Activated T-cell treated with anti-CD3 and anti-CD28 coated beads, Interleukin-2, amount 50 U/mL, for 24 hours (primary cell): ENCODE measurements at regions not wholly inside any gene's neighbourhood (a gene's known extent, or its start where the extent isn't known, plus 50 kb on each side); places are given as distances from the start of the nearest gene placed in this dataset.

Experiments used
- DNase-seq: peaks from one replicate; pipeline ENCODE4 v3.0.0-alpha.2; 2020
- H3K27ac Mint-ChIP-seq: 2 replicates; pipeline ENCODE4 v1.8.0; 2020; ENCODE audit warnings: mild to moderate bottlenecking, mixed read lengths
- H3K27me3 Mint-ChIP-seq: 2 replicates; pipeline ENCODE4 v1.8.0; 2020; ENCODE audit warnings: mixed read lengths
- H3K36me3 Mint-ChIP-seq: 2 replicates; pipeline ENCODE4 v1.8.0; 2020; ENCODE audit warnings: low read depth, mixed read lengths
- H3K4me1 Mint-ChIP-seq: 2 replicates; pipeline ENCODE4 v1.8.0; 2020; ENCODE audit warnings: low read depth, mixed read lengths
- H3K4me3 Mint-ChIP-seq: 2 replicates; pipeline ENCODE4 v1.8.0; 2020; ENCODE audit warnings: mild to moderate bottlenecking, moderate library complexity, mixed read lengths
- H3K9me3 Mint-ChIP-seq: 2 replicates; pipeline ENCODE4 v1.8.0; 2020; ENCODE audit warnings: mixed read lengths

DNA sequence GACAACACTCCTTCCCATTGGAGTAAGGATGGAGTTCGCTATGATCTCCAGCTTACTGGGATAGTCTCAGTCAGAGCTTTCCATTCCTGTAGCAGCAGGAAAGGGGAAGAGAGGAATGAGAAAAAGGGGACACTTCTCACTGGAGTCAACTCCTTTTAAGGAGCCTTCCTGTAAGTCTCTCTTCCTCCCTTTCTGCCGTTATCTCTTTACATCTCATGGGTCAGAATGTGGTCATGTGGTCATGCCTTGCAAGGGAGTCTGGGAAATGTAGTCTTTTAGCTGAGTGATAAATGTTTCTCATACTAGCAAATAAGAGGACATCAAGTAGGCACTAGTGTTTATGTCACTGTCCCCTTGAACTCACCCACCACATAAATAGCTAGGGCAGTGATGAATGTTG lies 227.3 kb downstream of the HAPSTR1 start:
- H3K4me3 Mint-ChIP-seq, result no peak overlapping the region
- H3K9me3 Mint-ChIP-seq, result peaks cover 7% of the 10 kb centered on the region
- no peaks in the 10 kb centered on the region for H3K36me3 Mint-ChIP-seq
- H3K4me1 Mint-ChIP-seq, result no peaks in the 10 kb centered on the region
- no peaks in the 10 kb centered on the region for H3K27me3 Mint-ChIP-seq
- no peak overlapping the region for H3K27ac Mint-ChIP-seq
- DNase-seq, result no peak

DNA sequence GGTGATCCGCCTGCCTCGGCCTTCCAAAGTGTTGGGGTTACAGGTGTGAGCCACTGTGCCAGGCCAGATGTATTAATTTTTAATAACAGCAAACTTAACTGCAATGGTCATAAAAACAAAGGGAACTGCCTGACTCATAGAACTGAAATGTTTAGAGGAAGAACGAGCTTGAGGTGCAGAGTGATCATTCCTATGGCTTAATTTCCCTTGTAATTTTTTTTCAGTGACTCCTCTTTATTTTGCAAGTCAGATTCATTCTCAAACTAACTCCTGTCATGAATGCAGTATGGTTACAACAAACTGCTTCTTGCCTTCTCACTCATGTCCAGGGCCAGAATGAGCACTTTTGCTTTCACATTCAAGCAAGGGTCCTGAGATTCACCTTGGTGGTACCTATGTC lies 231.3 kb downstream of the HAPSTR1 start:
- no peak overlapping the region for H3K27ac Mint-ChIP-seq
- no peaks in the 10 kb centered on the region for H3K27me3 Mint-ChIP-seq
- no peaks in the 10 kb centered on the region for H3K9me3 Mint-ChIP-seq
- no peak for DNase-seq
- no peak overlapping the region for H3K4me3 Mint-ChIP-seq
- no peaks in the 10 kb centered on the region for H3K36me3 Mint-ChIP-seq
- no peaks in the 10 kb centered on the region for H3K4me1 Mint-ChIP-seq

DNA sequence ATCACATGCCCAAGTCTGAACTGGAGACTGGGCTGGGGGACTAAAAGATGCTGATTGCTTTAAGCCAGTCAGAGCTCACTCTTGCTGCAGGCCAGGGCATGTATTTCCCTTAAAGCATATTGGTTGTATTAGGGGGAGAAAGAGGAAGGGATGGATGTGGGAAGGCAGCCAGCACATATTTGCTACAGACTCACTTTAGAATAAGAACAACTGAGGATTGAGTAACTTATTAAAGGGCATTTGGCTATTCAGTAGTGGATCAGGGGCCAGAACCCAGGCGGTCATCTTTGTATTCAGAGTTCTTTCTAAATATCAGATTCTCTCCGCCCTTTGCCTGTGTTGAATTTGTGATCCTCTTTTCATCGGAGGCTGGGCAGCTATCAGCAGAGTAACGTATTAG lies 231.7 kb downstream of the HAPSTR1 start:
- no peaks in the 10 kb centered on the region for H3K27me3 Mint-ChIP-seq
- H3K36me3 Mint-ChIP-seq, result no peaks in the 10 kb centered on the region
- no peaks in the 10 kb centered on the region for H3K9me3 Mint-ChIP-seq
- H3K4me3 Mint-ChIP-seq, result no peak overlapping the region
- H3K4me1 Mint-ChIP-seq, result no peaks in the 10 kb centered on the region
- H3K27ac Mint-ChIP-seq, result no peak overlapping the region
- DNase-seq, result no peak

DNA sequence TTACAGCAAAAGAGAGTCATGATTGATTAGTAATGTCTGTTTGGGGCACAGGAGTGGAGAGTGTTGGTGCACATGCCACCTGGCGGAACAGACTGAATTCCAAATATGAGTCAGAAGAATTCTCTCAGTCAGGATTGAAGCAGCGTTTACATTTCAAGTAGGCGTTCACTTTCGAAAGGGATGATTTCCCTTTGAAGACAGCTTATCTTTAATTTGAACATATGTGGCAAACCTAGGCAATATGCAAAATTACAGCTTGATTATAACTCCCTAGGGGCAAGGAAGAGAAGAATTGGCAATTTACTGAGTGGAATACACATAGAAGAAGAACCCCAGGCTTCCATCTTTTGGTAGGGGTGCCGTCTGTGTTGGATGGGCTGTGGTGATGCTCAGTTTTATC lies 235.8 kb downstream of the HAPSTR1 start:
- DNase-seq, result no peak
- H3K4me1 Mint-ChIP-seq, result no peaks in the 10 kb centered on the region
- H3K27ac Mint-ChIP-seq, result no peak overlapping the region
- peaks cover 2% of the 10 kb centered on the region for H3K27me3 Mint-ChIP-seq
- no peaks in the 10 kb centered on the region for H3K36me3 Mint-ChIP-seq
- H3K9me3 Mint-ChIP-seq, result no peaks in the 10 kb centered on the region
- H3K4me3 Mint-ChIP-seq, result no peak overlapping the region

DNA sequence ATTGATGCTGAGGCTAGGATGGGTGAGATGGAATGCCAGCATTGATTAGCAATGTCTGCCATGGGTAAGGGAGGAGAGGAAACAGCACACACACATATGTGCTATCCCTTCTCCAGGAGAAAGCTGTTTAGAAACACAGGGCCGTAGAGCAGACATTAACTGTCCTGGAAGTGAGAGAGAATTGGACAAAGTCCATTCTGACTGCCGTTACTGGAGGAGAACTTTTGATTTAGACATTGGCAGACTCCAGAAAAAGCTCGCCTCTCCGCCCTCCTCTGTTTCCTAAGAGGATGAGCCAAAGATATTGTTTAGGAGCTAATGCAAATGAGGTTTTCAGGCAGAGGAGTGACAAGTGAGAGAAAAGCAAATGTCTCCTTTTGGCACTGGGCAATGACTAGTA lies 237.0 kb downstream of the HAPSTR1 start:
- H3K27ac Mint-ChIP-seq, result no peak overlapping the region
- no peak overlapping the region for H3K4me3 Mint-ChIP-seq

DNA sequence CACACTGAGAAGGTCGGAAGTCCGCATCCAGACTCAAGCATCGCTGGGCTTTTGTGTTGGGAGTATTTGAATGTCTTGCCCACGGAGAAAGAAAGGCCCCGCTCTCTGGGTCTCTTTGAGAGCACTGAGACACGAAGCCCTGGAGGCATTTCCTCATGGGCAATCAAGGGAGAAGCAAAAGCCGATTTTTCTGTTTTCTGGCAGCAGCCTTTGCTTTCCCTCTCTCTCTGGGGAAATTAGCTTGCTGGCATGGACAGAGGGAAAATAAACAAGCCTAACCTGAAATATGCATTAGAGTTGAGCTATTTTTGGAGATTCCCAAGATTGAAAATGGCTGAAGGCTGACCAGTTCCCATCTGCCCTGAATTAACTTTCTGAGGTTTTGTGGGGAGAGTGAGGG lies 238.7 kb downstream of the HAPSTR1 start:
- Mint-ChIP-seq H3K4me3 (no peak overlapping the region), H3K27ac (no peak overlapping the region), H3K27me3 (peaks cover 5% of the 10 kb centered on the region), H3K9me3 (no peaks in the 10 kb centered on the region), H3K36me3 (no peaks in the 10 kb centered on the region), H3K4me1 (no peaks in the 10 kb centered on the region)
- DNase-seq, result no peak

More for the DNA sequence above, 237.0 kb downstream of the HAPSTR1 start:
- peaks cover 2% of the 10 kb centered on the region for H3K27me3 Mint-ChIP-seq
- no peaks in the 10 kb centered on the region for H3K4me1 Mint-ChIP-seq
- no peaks in the 10 kb centered on the region for H3K36me3 Mint-ChIP-seq
- DNase-seq, result no peak
- no peaks in the 10 kb centered on the region for H3K9me3 Mint-ChIP-seq

DNA sequence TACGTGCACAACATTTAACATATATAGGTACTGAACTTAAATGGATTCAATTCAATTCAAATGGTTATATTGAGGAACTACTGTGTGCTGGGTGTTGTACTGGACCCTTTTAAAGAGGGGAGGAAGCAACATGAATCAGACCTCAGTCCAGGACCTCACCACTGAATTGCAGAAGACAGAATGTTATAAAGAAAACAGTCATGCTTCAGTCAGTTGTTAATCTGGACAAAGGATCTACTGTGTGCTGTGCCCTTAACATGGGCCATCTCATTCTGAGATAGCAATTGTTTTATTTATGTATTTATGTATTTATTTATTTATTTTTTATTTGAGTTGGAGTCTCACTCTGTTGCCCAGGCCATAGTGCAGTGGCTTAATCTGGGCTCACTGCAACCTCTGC lies 240.1 kb downstream of the HAPSTR1 start:
- no peaks in the 10 kb centered on the region for H3K4me1 Mint-ChIP-seq
- no peak overlapping the region for H3K27ac Mint-ChIP-seq
- no peak overlapping the region for H3K4me3 Mint-ChIP-seq
- H3K9me3 Mint-ChIP-seq, result no peaks in the 10 kb centered on the region
- H3K27me3 Mint-ChIP-seq, result peaks cover 5% of the 10 kb centered on the region
- no peaks in the 10 kb centered on the region for H3K36me3 Mint-ChIP-seq
- DNase-seq, result no peak

DNA sequence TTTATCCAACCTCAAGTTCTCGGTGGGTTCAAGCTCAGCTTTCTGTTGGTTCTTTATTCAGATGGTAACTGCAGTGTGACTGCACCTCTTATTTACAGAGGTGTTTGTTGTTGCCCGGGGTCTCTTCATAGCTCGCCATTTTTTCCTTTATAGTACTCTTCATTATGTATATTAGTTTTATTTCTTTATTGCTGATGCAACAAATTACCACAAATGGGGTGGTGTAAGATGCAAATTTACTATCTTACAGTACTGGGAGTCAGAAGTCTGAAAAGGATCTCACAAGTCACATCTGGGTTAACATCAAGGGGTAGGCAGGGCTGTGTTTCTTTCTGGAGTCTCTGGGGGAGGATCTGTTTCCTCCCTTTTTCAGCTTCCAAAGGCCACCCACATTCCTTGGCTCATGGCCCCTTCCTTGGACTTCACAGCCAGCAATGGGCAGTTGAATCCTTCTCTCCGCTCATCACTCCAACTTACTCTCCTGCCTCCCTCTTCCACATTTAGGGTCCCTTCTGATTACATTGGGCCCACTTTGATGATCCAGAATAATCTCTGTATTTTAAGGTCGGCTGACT lies 241.2 kb downstream of the HAPSTR1 start:
- DNase-seq, result no peak
- Mint-ChIP-seq H3K4me3 (no peak overlapping the region), H3K9me3 (no peaks in the 10 kb centered on the region), H3K36me3 (no peaks in the 10 kb centered on the region), H3K4me1 (no peaks in the 10 kb centered on the region), H3K27ac (no peak overlapping the region), H3K27me3 (peaks cover 5% of the 10 kb centered on the region)

DNA sequence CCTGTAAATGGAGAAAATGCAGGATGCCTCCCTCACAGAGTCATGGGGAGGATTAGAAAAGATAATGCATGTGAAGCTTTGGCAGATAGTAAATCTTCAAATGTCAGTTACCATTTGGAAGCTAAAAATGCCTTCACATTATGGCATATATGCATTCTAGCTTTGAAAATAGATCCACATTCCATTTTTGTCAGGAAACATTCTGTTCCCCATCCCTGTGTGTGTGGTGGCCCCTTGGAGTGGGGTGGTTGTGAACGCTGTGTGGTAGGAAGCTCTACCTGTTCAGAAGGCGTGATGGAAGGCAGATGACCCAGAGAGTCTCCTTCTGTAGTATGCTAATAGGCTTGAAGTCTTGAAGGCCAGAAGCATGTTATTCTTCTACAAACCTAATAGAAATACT lies 242.0 kb downstream of the HAPSTR1 start:
- Mint-ChIP-seq H3K27ac (no peak overlapping the region), H3K36me3 (no peaks in the 10 kb centered on the region), H3K9me3 (no peaks in the 10 kb centered on the region), H3K27me3 (peaks cover 5% of the 10 kb centered on the region), H3K4me3 (no peak overlapping the region), H3K4me1 (no peaks in the 10 kb centered on the region)
- no peak for DNase-seq

DNA sequence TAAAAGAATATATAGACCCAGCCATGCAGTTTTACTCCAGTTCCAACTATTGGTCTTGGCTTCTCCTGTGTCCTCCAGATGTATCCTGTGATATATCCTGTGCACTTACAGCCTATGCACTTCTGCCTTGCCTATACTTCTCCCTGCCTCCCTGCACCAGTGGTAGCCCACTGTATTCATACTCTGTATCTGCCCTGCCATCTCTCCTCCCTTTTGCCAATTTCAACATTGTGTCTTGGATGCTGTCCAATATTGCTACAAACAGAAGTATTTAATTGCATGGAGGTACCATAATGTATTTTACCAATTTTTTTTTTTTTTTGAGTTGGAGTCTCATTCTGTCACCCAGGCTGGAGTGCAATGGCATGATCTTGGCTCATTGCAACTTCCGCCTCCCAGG lies 242.7 kb downstream of the HAPSTR1 start:
- H3K9me3 Mint-ChIP-seq, result no peaks in the 10 kb centered on the region
- H3K36me3 Mint-ChIP-seq, result no peaks in the 10 kb centered on the region
- no peak overlapping the region for H3K4me3 Mint-ChIP-seq
- H3K4me1 Mint-ChIP-seq, result no peaks in the 10 kb centered on the region
- DNase-seq, result no peak
- H3K27ac Mint-ChIP-seq, result no peak overlapping the region
- H3K27me3 Mint-ChIP-seq, result peaks cover 5% of the 10 kb centered on the region

DNA sequence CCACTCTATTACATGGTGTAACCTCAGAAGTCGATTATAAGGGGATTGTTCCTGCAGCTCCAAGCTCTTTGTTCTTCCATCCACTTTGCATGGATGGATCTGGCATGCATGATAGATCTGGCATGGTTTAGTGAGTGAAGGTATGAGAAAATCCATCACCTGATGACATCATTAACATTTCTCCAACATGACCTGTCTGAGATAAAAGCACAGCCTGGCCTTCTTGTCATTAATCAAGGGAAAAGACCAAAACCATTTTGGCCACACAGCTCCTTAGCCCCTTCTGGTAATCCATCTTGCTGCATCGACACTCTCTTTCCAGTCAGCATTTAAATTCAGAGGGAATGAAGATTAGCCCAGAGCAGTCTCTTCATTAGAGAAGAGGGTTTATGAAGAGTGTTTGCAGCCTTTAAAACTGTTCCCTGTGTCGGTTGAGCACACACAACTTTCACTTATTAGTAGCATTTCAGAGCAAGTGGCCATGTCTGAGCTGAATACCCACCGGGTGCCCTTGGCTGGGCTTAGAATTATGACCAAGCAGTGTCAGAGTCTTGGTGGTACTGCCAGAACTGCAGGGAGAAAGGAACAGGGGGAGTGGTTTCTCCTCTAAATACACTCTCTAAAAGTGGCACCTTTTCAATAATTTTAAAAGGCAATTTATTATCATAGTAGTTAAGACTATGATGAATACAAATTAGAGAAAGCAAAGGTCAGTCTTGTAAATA lies 246.0 kb downstream of the HAPSTR1 start:
- Mint-ChIP-seq H3K27me3 (peaks cover 3% of the 10 kb centered on the region), H3K36me3 (no peaks in the 10 kb centered on the region), H3K27ac (no peak overlapping the region), H3K4me1 (no peaks in the 10 kb centered on the region), H3K4me3 (no peak overlapping the region), H3K9me3 (no peaks in the 10 kb centered on the region)
- DNase-seq, result no peak

DNA sequence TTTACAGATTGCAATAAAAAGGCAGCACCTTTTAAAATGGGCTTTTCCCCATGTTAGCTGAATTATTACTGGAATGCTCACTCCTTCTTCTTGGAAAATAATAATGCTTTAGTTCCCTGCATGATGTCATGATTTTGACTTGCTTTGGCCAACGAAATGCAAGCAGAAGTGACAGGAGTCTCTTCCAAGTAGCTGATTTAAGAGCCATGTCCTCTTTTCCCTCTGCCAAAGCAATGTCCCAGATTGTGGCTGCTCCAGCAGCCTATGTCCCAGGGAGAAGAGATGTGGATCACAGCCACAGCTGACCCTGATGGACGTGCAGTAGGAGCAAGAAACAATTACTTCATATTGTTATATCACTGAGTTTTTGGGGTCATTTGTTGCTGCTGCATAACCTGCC lies 246.6 kb downstream of the HAPSTR1 start:
- H3K9me3 Mint-ChIP-seq, result no peaks in the 10 kb centered on the region
- no peaks in the 10 kb centered on the region for H3K4me1 Mint-ChIP-seq
- H3K36me3 Mint-ChIP-seq, result no peaks in the 10 kb centered on the region
- no peak for DNase-seq
- no peak overlapping the region for H3K27ac Mint-ChIP-seq
- no peak overlapping the region for H3K4me3 Mint-ChIP-seq
- H3K27me3 Mint-ChIP-seq, result peaks cover 3% of the 10 kb centered on the region

DNA sequence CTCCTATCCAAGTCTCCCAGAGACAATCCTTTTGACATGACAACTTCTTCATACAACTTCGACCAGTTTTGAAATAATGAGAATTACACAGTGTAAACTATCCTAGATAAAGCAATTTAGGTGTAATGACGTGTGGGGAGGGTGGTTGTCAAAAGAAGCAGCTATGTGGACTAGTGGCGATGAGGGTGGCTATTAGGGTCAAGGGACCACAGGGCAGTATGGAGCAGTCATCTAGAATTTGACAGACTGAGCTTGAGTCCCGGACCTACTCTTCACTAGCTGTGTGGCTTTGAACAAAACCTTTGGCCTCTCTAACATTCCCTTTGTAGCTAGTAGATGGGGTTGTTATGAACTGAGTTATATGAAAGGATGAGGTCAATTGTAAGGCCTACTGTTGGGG lies 247.1 kb downstream of the HAPSTR1 start:
- no peak overlapping the region for H3K4me3 Mint-ChIP-seq
- DNase-seq, result no peak

DNA sequence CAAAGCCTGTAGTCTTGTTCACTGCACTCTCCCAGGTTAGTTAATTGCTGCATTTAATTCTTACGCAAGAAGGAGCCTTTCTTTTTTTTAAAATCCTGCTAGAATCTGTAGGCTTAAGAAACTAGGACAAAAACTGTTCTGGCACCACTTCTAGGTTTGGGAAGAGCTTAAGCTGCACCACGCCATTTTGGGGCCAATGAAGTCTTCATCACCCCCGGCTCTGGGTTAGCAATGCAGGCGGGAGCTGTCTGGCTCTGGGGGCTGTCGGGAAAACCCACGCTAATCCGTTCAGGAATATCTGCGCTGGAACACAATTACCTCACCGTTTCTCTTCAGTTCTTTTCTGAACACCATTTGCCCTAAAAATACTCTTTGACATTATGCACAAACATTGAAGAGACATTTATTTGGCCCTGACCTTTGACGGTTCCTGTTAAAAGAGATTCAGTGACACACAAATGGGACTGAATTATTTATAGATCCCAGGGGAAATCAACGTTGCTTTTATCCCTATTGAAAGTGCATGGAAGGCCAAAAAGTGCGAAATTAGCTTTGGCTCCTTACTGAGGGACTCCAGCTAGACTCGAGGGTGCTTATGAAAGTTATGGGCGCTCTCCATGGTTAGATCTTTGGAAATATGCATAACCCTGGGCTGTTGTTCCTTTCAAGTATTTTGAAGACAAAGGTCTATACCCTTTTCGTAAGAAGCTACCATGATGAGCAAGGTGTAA lies 249.2 kb downstream of the HAPSTR1 start:
- no peaks in the 10 kb centered on the region for H3K9me3 Mint-ChIP-seq
- no peak overlapping the region for H3K27ac Mint-ChIP-seq
- H3K4me3 Mint-ChIP-seq, result no peak overlapping the region
- H3K27me3 Mint-ChIP-seq, result no peaks in the 10 kb centered on the region
- H3K4me1 Mint-ChIP-seq, result no peaks in the 10 kb centered on the region
- no peaks in the 10 kb centered on the region for H3K36me3 Mint-ChIP-seq
- no peak for DNase-seq

More for the DNA sequence above, 247.1 kb downstream of the HAPSTR1 start:
- H3K27ac Mint-ChIP-seq, result no peak overlapping the region
- no peaks in the 10 kb centered on the region for H3K36me3 Mint-ChIP-seq
- peaks cover 3% of the 10 kb centered on the region for H3K27me3 Mint-ChIP-seq
- no peaks in the 10 kb centered on the region for H3K9me3 Mint-ChIP-seq
- H3K4me1 Mint-ChIP-seq, result no peaks in the 10 kb centered on the region

DNA sequence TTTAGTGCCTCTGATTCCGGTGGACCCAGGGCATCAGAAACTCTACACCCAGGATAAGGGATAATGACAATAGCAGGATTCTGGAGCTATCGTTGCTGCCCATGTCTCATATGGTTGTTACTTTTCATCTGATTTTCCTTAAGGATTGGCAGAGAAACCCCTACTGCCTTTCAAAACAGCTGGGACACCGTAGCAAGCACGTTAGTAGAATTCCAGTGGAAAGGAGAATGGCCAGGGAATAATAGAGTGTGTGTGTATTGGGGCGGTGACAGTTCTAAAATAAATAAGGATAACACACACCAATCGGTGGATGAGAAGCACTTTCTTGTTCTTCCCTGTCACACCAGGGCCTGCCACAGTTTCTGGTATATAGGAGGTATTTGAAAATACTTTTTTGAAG lies 251.8 kb downstream of the HAPSTR1 start:
- H3K27ac Mint-ChIP-seq, result no peak overlapping the region
- no peak for DNase-seq

More for the DNA sequence above, 251.8 kb downstream of the HAPSTR1 start:
- Mint-ChIP-seq H3K4me3 (no peak overlapping the region), H3K9me3 (no peaks in the 10 kb centered on the region), H3K27me3 (no peaks in the 10 kb centered on the region), H3K36me3 (no peaks in the 10 kb centered on the region), H3K4me1 (no peaks in the 10 kb centered on the region)
